ENCODE measurements at regions not wholly inside any gene's neighbourhood (a gene's known extent, or its start where the extent isn't known, plus 50 kb on each side); places are given as distances from the start of the nearest gene placed in this dataset.

GRCh38 chr13:28558567-28558966, 63.6 kb upstream of the FLT1 start:
- peak overlapping the region; percentile 16 for H3K27ac ChIP-seq (replicated peaks)
- peaks cover 4% of the 10 kb centered on the region for H3K27me3 ChIP-seq (ENCODE audit: low read depth)
- no peak for TF ChIP-seq CTCF (IDR thresholded peaks at IDR 0.05; ENCODE audit: borderline replicate concordance)
- intact Hi-C loops (cut with micrococcal nuclease), result no loop called here
- peaks cover 16% of the 10 kb centered on the region for H3K4me1 ChIP-seq
- H3K36me3 ChIP-seq, result no peaks in the 10 kb centered on the region
- no peaks in the 10 kb centered on the region for H3K9me3 ChIP-seq (replicated peaks)
- H3K4me3 ChIP-seq, result no peak overlapping the region
- DNase-seq, result peak; percentile 24

GRCh38 chr13:28557725-28558520, 63.0 kb upstream of the FLT1 start:
- H3K9me3 ChIP-seq (replicated peaks), result no peaks in the 10 kb centered on the region

GRCh38 chr13:28555096-28555495, 60.2 kb upstream of the FLT1 start:
- Histone ChIP-seq H3K27me3 (ENCODE audit: low read depth) (no peaks in the 10 kb centered on the region), H3K4me1 (peaks cover 16% of the 10 kb centered on the region), H3K4me3 (no peak overlapping the region), H3K9me3 (replicated peaks) (no peaks in the 10 kb centered on the region), H3K36me3 (no peaks in the 10 kb centered on the region), H3K27ac (replicated peaks) (no peak overlapping the region)
- TF ChIP-seq CTCF (IDR thresholded peaks at IDR 0.05; ENCODE audit: borderline replicate concordance), result no peak
- intact Hi-C loops (cut with micrococcal nuclease), result no loop called here
- DNase-seq, result no peak

More at GRCh38 chr13:28557725-28558520, 63.0 kb upstream of the FLT1 start:
- intact Hi-C loops (cut with micrococcal nuclease), result no loop called here
- Histone ChIP-seq H3K27me3 (ENCODE audit: low read depth) (no peaks in the 10 kb centered on the region), H3K4me1 (peaks cover 16% of the 10 kb centered on the region), H3K27ac (replicated peaks) (peak overlapping the region; percentile 16), H3K36me3 (no peaks in the 10 kb centered on the region), H3K4me3 (no peak overlapping the region)
- DNase-seq, result no peak
- TF ChIP-seq CTCF (IDR thresholded peaks at IDR 0.05; ENCODE audit: borderline replicate concordance), result no peak

- TF ChIP-seq CTCF (IDR thresholded peaks at IDR 0.05; ENCODE audit: borderline replicate concordance), result no peak
- no peak overlapping the region for H3K4me3 ChIP-seq
- intact Hi-C loops (cut with micrococcal nuclease), result no loop called here
- no peaks in the 10 kb centered on the region for H3K36me3 ChIP-seq
- H3K27me3 ChIP-seq (ENCODE audit: low read depth), result no peaks in the 10 kb centered on the region
- H3K9me3 ChIP-seq (replicated peaks), result no peaks in the 10 kb centered on the region
- DNase-seq, result no peak
- no peak overlapping the region for H3K27ac ChIP-seq (replicated peaks)
- peaks cover 15% of the 10 kb centered on the region for H3K4me1 ChIP-seq
These were observed 59.0 kb upstream of the FLT1 start for GRCh38 chr13:28553971-28554370.

GRCh38 chr13:28552288-28552687, 57.4 kb upstream of the FLT1 start:
- H3K27ac ChIP-seq (replicated peaks), result no peak overlapping the region
- intact Hi-C loops (cut with micrococcal nuclease), result no loop called here

More at GRCh38 chr13:28552288-28552687, 57.4 kb upstream of the FLT1 start:
- Histone ChIP-seq H3K36me3 (no peaks in the 10 kb centered on the region), H3K9me3 (replicated peaks) (no peaks in the 10 kb centered on the region), H3K4me1 (no peaks in the 10 kb centered on the region), H3K27me3 (ENCODE audit: low read depth) (peaks cover 10% of the 10 kb centered on the region), H3K4me3 (no peak overlapping the region)
- TF ChIP-seq CTCF (IDR thresholded peaks at IDR 0.05; ENCODE audit: borderline replicate concordance), result no peak
- no peak for DNase-seq
